ENCODE measurements at regions not wholly inside any gene's neighbourhood (a gene's known extent, or its start where the extent isn't known, plus 50 kb on each side); places are given as distances from the start of the nearest gene placed in this dataset.

GRCh38 chr20:7458459-7458858, 481.8 kb downstream of the HAO1 start (continued):
- TF ChIP-seq PRDM2 (tag by site-specific recombination; IDR thresholded peaks at IDR 0.05; ENCODE audit: borderline replicate concordance): no peak
- TF ChIP-seq ZXDB (tag by site-specific recombination; IDR thresholded peaks at IDR 0.05): no peak
- no peak for TF ChIP-seq ZNF114 (tag by site-specific recombination; IDR thresholded peaks at IDR 0.05)
- TF ChIP-seq AEBP2 (tag by site-specific recombination; IDR thresholded peaks at IDR 0.05; ENCODE audit: borderline replicate concordance): no peak
- TF ChIP-seq GLIS2 (tag by site-specific recombination; IDR thresholded peaks at IDR 0.05): no peak

GRCh38 chr20:7459083-7459482, 481.2 kb downstream of the HAO1 start:
- no peak for TF ChIP-seq ZNF354C (tag by site-specific recombination; IDR thresholded peaks at IDR 0.05; ENCODE audit: borderline replicate concordance, low read depth)
- TF ChIP-seq ZNF169 (tag by site-specific recombination; IDR thresholded peaks at IDR 0.05): no peak
- no peak for TF ChIP-seq INSM2 (tag by site-specific recombination; IDR thresholded peaks at IDR 0.05)
- no peak for TF ChIP-seq PBX3 (CRISPR knock-in tag; IDR thresholded peaks at IDR 0.05)
- TF ChIP-seq HOXA7 (CRISPR knock-in tag; IDR thresholded peaks at IDR 0.05; ENCODE audit: borderline replicate concordance): no peak
- no peak for TF ChIP-seq ZNF473 (tag by site-specific recombination; IDR thresholded peaks at IDR 0.05)
- ChIA-PET CTCF (no interaction called here), POLR2A (no interaction called here)
- H3K4me3 ChIP-seq (ENCODE audit: low read depth, low read length): no peak overlapping the region
- H3K36me3 ChIP-seq (ENCODE audit: control insufficient read depth in 2 of 2, insufficient read depth in 1 of 2, low read length in 2 of 2): no peaks in the 10 kb centered on the region
- H3K4me1 ChIP-seq (ENCODE audit: control insufficient read depth, insufficient read depth, low read length): no peaks in the 10 kb centered on the region
- H3K9me3 ChIP-seq (ENCODE audit: control insufficient read depth, insufficient read depth, low read depth, low read length): no peaks in the 10 kb centered on the region
- no peak overlapping the region for H3K27ac ChIP-seq (ENCODE audit: extremely low read depth, low read depth, low read length)

- Histone ChIP-seq H3K36me3 (ENCODE audit: control insufficient read depth in 2 of 2, insufficient read depth in 1 of 2, low read length in 2 of 2) (no peaks in the 10 kb centered on the region), H3K9me3 (ENCODE audit: control insufficient read depth, insufficient read depth, low read depth, low read length) (no peaks in the 10 kb centered on the region), H3K4me3 (ENCODE audit: low read depth, low read length) (no peak overlapping the region), H3K4me1 (ENCODE audit: control insufficient read depth, insufficient read depth, low read length) (no peaks in the 10 kb centered on the region), H3K27ac (ENCODE audit: extremely low read depth, low read depth, low read length) (no peak overlapping the region)
- ChIA-PET CTCF (no interaction called here), POLR2A (no interaction called here)
- TF ChIP-seq ZBTB1 (tag by site-specific recombination; IDR thresholded peaks at IDR 0.05): no peak
- TF ChIP-seq ZNF350 (tag by site-specific recombination; IDR thresholded peaks at IDR 0.05): no peak
- no peak for TF ChIP-seq ZNF596 (tag by site-specific recombination; IDR thresholded peaks at IDR 0.05)
Measured at GRCh38 chr20:7463290-7463689, 477.0 kb downstream of the HAO1 start.
